CD14-positive monocyte (primary cell): ENCODE measurements at regions not wholly inside any gene's neighbourhood (a gene's known extent, or its start where the extent isn't known, plus 50 kb on each side); places are given as distances from the start of the nearest gene placed in this dataset.

Experiments used
- DNase-seq, 3 donors: peaks; one replicate each; pipeline ENCODE4 v3.0.0-alpha.2; 2011 to 2022
- H2AFZ ChIP-seq: 2 replicates; pipeline ENCODE4 v1.6.0; 2012; ENCODE audit warnings: mild to moderate bottlenecking, low read depth, low read length, inconsistent platforms; ENCODE audit not compliant: insufficient read depth, poor library complexity, severe bottlenecking
- H3K27ac ChIP-seq, 2 donors: 1 replicate in 1 of 2; 2 replicates in 1 of 2; pipeline ENCODE4 v1.5.1; 2012 to 2013; ENCODE audit warnings: low read length in 2 of 2, control low read depth in 1 of 2, inconsistent platforms in 1 of 2, low read depth in 1 of 2, mild to moderate bottlenecking in 1 of 2
- H3K27me3 ChIP-seq, 2 donors: one replicate each; pipeline versions ENCODE4 v1.6.0 to v1.6.1; 2011 to 2013; ENCODE audit warnings: low read length in 2 of 2; ENCODE audit not compliant: control insufficient read depth in 2 of 2, insufficient read depth in 2 of 2
- H3K36me3 ChIP-seq, 2 donors: replicated peaks in 1 of 2; 1 replicate in 1 of 2; 2 replicates in 1 of 2; pipeline versions ENCODE4 v1.5.1 to v1.6.1; 2012 to 2013; ENCODE audit warnings: low read length in 2 of 2, control low read depth in 1 of 2, inconsistent platforms in 1 of 2, mild to moderate bottlenecking in 1 of 2; ENCODE audit not compliant: insufficient read depth in 2 of 2, control insufficient read depth in 1 of 2
- H3K4me1 ChIP-seq, 2 donors: 1 replicate in 1 of 2; 2 replicates in 1 of 2; pipeline versions ENCODE4 v1.5.1 to v1.6.1; 2012 to 2013; ENCODE audit warnings: low read length in 2 of 2, control low read depth in 1 of 2, inconsistent platforms in 1 of 2, mild to moderate bottlenecking in 1 of 2, moderate library complexity in 1 of 2; ENCODE audit not compliant: insufficient read depth in 2 of 2, control insufficient read depth in 1 of 2
- H3K4me2 ChIP-seq: replicated peaks from 2 replicates; pipeline ENCODE3; 2012; ENCODE audit warnings: low read length, moderate library complexity, mild to moderate bottlenecking; ENCODE audit not compliant: poor library complexity, severe bottlenecking; ENCODE audit errors: extremely low read depth
- H3K4me3 ChIP-seq, 3 experiments: fragments of 200-600 bp in 1 of 3; sonication (generic) in 1 of 3; replicated peaks in 1 of 3; 1 replicate in 2 of 3; 2 replicates in 1 of 3; pipeline ENCODE4 v1.5.1; 2011 to 2013; ENCODE audit warnings: low read length in 3 of 3, mild to moderate bottlenecking in 3 of 3, control low read depth in 2 of 3, low read depth in 2 of 3, inconsistent platforms in 1 of 3, moderate library complexity in 1 of 3
- H3K79me2 ChIP-seq: 2 replicates; pipeline ENCODE4 v1.6.0; 2012; ENCODE audit warnings: mild to moderate bottlenecking, control low read depth, inconsistent platforms, low read length, moderate library complexity; ENCODE audit not compliant: insufficient read depth
- H3K9ac ChIP-seq: 2 replicates; pipeline ENCODE4 v1.6.0; 2017; ENCODE audit warnings: low read length, mild to moderate bottlenecking; ENCODE audit not compliant: insufficient read depth, poor library complexity, severe bottlenecking
- H3K9me3 ChIP-seq, 2 donors: replicated peaks in 1 of 2; 1 replicate in 1 of 2; 2 replicates in 1 of 2; pipeline versions ENCODE4 v1.5.1 to v1.6.1; 2012 to 2013; ENCODE audit warnings: low read length in 2 of 2, control low read depth in 1 of 2; ENCODE audit not compliant: control insufficient read depth in 1 of 2, insufficient read depth in 1 of 2
- H4K20me1 ChIP-seq: 2 replicates; pipeline ENCODE4 v1.6.0; 2012; ENCODE audit warnings: mild to moderate bottlenecking, low read length, control low read depth, moderate library complexity; ENCODE audit not compliant: insufficient read depth
- H3K27ac Mint-ChIP-seq, 7 donors: one replicate each; pipeline ENCODE4 v1.8.0; 2020; ENCODE audit warnings: mild to moderate bottlenecking in 7 of 7, mixed read lengths in 7 of 7, moderate library complexity in 6 of 7, inconsistent platforms in 2 of 7
- H3K27me3 Mint-ChIP-seq, 3 donors: one replicate each; pipeline ENCODE4 v1.8.0; 2021 to 2022; ENCODE audit warnings: low read depth in 3 of 3, mild to moderate bottlenecking in 3 of 3, mixed read lengths in 3 of 3, moderate library complexity in 3 of 3, inconsistent platforms in 1 of 3
- H3K36me3 Mint-ChIP-seq, 2 donors: one replicate each; pipeline ENCODE4 v1.8.0; 2020; ENCODE audit warnings: mixed read lengths in 2 of 2, inconsistent platforms in 1 of 2, mild to moderate bottlenecking in 1 of 2
- H3K4me1 Mint-ChIP-seq: one replicate; pipeline ENCODE4 v1.8.0; 2020; ENCODE audit warnings: mild to moderate bottlenecking, mixed read lengths
- H3K4me3 Mint-ChIP-seq, 2 donors: one replicate each; pipeline ENCODE4 v1.8.0; 2020; ENCODE audit warnings: mild to moderate bottlenecking in 2 of 2, mixed read lengths in 2 of 2, moderate library complexity in 1 of 2
- H3K9me3 Mint-ChIP-seq, 7 donors: one replicate each; pipeline ENCODE4 v1.8.0; 2020 to 2022; ENCODE audit warnings: mixed read lengths in 7 of 7, mild to moderate bottlenecking in 6 of 7, moderate library complexity in 6 of 7, inconsistent platforms in 2 of 7
- WGBS: methylation state at CpG from one replicate; pipeline ENCODE4 v1.1.5; 2013; ENCODE audit warnings: missing lambda C conversion rate; ENCODE audit not compliant: insufficient coverage; 5-methylcytosine and 5-hydroxymethylcytosine counted together
- intact Hi-C, 2 donors: fragments of 100-400 bp; cut with micrococcal nuclease; formaldehyde crosslinking; loops; one replicate each; pipeline versions ENCODE4 v1.15.0 to v1.15.1; 2023
- TF ChIP-seq, protein P1 (sequence below): fragments of 200-600 bp; IDR thresholded peaks from one replicate; pipeline ENCODE4 v1.8.0; 2022; ENCODE audit warnings: antibody characterized with exemption, mild to moderate bottlenecking

DNA sequence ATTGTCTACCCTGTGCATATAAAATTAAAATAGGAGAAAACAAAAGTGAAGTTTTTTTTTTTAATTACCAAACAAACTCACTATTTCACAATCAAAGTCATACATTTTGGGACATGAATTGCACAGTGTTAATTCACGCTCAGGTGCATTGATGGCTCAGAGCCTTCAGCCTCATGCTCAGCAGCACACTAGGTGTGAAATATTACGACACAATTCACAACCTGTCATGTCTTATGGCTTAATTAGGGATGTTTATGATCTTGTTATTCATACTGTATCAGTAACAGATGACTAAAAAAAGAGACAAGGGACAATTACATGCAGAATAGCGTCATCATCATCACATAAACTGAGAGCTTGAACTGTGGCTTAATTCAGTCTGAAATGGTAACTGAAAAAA, 2005.5 kb upstream of the PCDH20 start:
- peaks cover 0 to 3% of the 10 kb centered on the region in 2 donors for H3K9me3 ChIP-seq
- Mint-ChIP-seq H3K4me1 (no peaks in the 10 kb centered on the region), H3K27ac (no peak overlapping the region), H3K4me3 (no peak overlapping the region), H3K27me3 (no peaks in the 10 kb centered on the region), H3K9me3 (peaks cover 0 to 10% (median 3%) of the 10 kb centered on the region in 7 donors), H3K36me3 (no peaks in the 10 kb centered on the region)
- no peaks in the 10 kb centered on the region for H3K27me3 ChIP-seq
- no peak overlapping the region for H3K27ac ChIP-seq
- H3K9ac ChIP-seq = no peak overlapping the region
- TF ChIP-seq, protein P1, sequence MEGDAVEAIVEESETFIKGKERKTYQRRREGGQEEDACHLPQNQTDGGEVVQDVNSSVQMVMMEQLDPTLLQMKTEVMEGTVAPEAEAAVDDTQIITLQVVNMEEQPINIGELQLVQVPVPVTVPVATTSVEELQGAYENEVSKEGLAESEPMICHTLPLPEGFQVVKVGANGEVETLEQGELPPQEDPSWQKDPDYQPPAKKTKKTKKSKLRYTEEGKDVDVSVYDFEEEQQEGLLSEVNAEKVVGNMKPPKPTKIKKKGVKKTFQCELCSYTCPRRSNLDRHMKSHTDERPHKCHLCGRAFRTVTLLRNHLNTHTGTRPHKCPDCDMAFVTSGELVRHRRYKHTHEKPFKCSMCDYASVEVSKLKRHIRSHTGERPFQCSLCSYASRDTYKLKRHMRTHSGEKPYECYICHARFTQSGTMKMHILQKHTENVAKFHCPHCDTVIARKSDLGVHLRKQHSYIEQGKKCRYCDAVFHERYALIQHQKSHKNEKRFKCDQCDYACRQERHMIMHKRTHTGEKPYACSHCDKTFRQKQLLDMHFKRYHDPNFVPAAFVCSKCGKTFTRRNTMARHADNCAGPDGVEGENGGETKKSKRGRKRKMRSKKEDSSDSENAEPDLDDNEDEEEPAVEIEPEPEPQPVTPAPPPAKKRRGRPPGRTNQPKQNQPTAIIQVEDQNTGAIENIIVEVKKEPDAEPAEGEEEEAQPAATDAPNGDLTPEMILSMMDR = no peak
- WGBS = no CpG with 5 or more reads among the region's 3 CpGs
- no peak overlapping the region for H3K4me2 ChIP-seq
- H4K20me1 ChIP-seq = no peaks in the 10 kb centered on the region
- H2AFZ ChIP-seq = no peak overlapping the region
- DNase-seq = no peak
- H3K36me3 ChIP-seq = no peaks in the 10 kb centered on the region
- no peak overlapping the region for H3K4me3 ChIP-seq
- H3K4me1 ChIP-seq = no peaks in the 10 kb centered on the region
- H3K79me2 ChIP-seq = no peaks in the 10 kb centered on the region
- intact Hi-C loops = no loop called here

DNA sequence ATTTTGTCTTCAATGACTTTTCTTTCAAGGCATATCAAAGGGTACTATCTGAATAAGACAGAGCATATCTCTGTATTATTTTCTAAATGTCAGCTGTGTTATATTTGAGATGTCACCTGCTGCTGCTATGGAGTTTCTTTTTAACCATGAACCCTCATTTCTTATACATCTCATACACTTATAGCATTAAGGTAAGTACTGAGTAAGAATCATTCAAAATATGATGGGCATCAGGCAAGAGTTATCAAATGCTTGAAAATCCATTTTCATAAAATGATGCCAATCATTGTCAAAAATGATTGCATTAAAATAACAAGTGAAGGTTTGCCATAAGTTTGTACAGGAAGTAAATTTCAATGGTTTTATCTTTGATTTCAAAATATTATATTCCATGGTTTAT, 2005.0 kb upstream of the PCDH20 start:
- Mint-ChIP-seq H3K27ac (no peak overlapping the region), H3K27me3 (no peaks in the 10 kb centered on the region), H3K4me3 (no peak overlapping the region), H3K4me1 (no peaks in the 10 kb centered on the region), H3K9me3 (peaks cover 0 to 10% (median 3%) of the 10 kb centered on the region in 7 donors), H3K36me3 (no peaks in the 10 kb centered on the region)
- Histone ChIP-seq H3K27ac (no peak overlapping the region), H2AFZ (no peak overlapping the region), H3K27me3 (no peaks in the 10 kb centered on the region), H3K4me2 (no peak overlapping the region), H3K79me2 (no peaks in the 10 kb centered on the region), H3K4me3 (no peak overlapping the region), H3K36me3 (no peaks in the 10 kb centered on the region), H3K9me3 (peaks cover 0 to 3% of the 10 kb centered on the region in 2 donors), H3K4me1 (no peaks in the 10 kb centered on the region), H4K20me1 (no peaks in the 10 kb centered on the region), H3K9ac (no peak overlapping the region)
- intact Hi-C loops = no loop called here
- DNase-seq = no peak
- TF ChIP-seq, protein P1 = no peak
